ENCODE measurements at regions not wholly inside any gene's neighbourhood (a gene's known extent, or its start where the extent isn't known, plus 50 kb on each side); places are given as distances from the start of the nearest gene placed in this dataset.

GRCh38 chr5:103439007-103439406, 123.6 kb downstream of the NUDT12 start:
- no peak for TF ChIP-seq EP300 (IDR thresholded peaks at IDR 0.05)
- no peak for TF ChIP-seq POLR2A (IDR thresholded peaks at IDR 0.05)
- TF ChIP-seq, protein P1, sequence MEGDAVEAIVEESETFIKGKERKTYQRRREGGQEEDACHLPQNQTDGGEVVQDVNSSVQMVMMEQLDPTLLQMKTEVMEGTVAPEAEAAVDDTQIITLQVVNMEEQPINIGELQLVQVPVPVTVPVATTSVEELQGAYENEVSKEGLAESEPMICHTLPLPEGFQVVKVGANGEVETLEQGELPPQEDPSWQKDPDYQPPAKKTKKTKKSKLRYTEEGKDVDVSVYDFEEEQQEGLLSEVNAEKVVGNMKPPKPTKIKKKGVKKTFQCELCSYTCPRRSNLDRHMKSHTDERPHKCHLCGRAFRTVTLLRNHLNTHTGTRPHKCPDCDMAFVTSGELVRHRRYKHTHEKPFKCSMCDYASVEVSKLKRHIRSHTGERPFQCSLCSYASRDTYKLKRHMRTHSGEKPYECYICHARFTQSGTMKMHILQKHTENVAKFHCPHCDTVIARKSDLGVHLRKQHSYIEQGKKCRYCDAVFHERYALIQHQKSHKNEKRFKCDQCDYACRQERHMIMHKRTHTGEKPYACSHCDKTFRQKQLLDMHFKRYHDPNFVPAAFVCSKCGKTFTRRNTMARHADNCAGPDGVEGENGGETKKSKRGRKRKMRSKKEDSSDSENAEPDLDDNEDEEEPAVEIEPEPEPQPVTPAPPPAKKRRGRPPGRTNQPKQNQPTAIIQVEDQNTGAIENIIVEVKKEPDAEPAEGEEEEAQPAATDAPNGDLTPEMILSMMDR (IDR thresholded peaks at IDR 0.05) = no peak
- TF ChIP-seq POLR2AphosphoS5 (IDR thresholded peaks at IDR 0.05) = no peak

Measured in gastroesophageal sphincter (tissue), 3 donors.